HUES48 (cell line): ENCODE measurements at regions not wholly inside any gene's neighbourhood (a gene's known extent, or its start where the extent isn't known, plus 50 kb on each side); places are given as distances from the start of the nearest gene placed in this dataset.

Experiments
- H3K27ac ChIP-seq: one replicate; pipeline ENCODE4 v1.7.0; 2013; ENCODE audit warnings: low read depth, low read length, inconsistent platforms
- H3K27me3 ChIP-seq: 2 replicates; pipeline ENCODE4 v1.6.1; 2013; ENCODE audit warnings: mild to moderate bottlenecking, low read length; ENCODE audit not compliant: control insufficient read depth, insufficient read depth
- H3K36me3 ChIP-seq: 2 replicates; pipeline ENCODE4 v1.6.1; 2013; ENCODE audit warnings: low read length; ENCODE audit not compliant: control insufficient read depth, insufficient read depth
- H3K4me1 ChIP-seq: 2 replicates; pipeline ENCODE4 v1.6.1; 2013; ENCODE audit warnings: mild to moderate bottlenecking, low read length; ENCODE audit not compliant: control insufficient read depth, insufficient read depth
- H3K4me3 ChIP-seq: 2 replicates; pipeline ENCODE4 v1.5.1; 2013; ENCODE audit warnings: mild to moderate bottlenecking, low read depth, low read length
- H3K9ac ChIP-seq: 2 replicates; pipeline ENCODE4 v1.6.1; 2013; ENCODE audit warnings: mild to moderate bottlenecking, low read depth, low read length, moderate library complexity
- H3K9me3 ChIP-seq: 2 replicates; pipeline ENCODE4 v1.6.1; 2013; ENCODE audit warnings: low read length; ENCODE audit not compliant: control insufficient read depth, insufficient read depth

GRCh38 chr4:157994863-157995262, 178.0 kb downstream of the GASK1B start:
- no peaks in the 10 kb centered on the region for H3K9me3 ChIP-seq
- no peaks in the 10 kb centered on the region for H3K27me3 ChIP-seq
- no peak overlapping the region for H3K4me3 ChIP-seq
- no peaks in the 10 kb centered on the region for H3K36me3 ChIP-seq
- no peak overlapping the region for H3K27ac ChIP-seq
- no peaks in the 10 kb centered on the region; the same call in 1 of the 2 replicates for H3K4me1 ChIP-seq
- no peak overlapping the region for H3K9ac ChIP-seq

GRCh38 chr4:157992948-157993839, 179.6 kb downstream of the GASK1B start:
- no peak overlapping the region for H3K9ac ChIP-seq
- H3K9me3 ChIP-seq = no peaks in the 10 kb centered on the region
- H3K36me3 ChIP-seq = no peaks in the 10 kb centered on the region
- no peak overlapping the region for H3K4me3 ChIP-seq
- H3K27ac ChIP-seq = peak overlapping the region; percentile 46
- H3K4me1 ChIP-seq = no peaks in the 10 kb centered on the region; the same call in 1 of the 2 replicates
- H3K27me3 ChIP-seq = no peaks in the 10 kb centered on the region

- Histone ChIP-seq H3K4me3 (no peak overlapping the region), H3K27ac (no peak overlapping the region), H3K27me3 (no peaks in the 10 kb centered on the region), H3K9me3 (no peaks in the 10 kb centered on the region), H3K4me1 (no peaks in the 10 kb centered on the region; the same call in 1 of the 2 replicates), H3K9ac (no peak overlapping the region), H3K36me3 (no peaks in the 10 kb centered on the region)
Observed at GRCh38 chr4:157992038-157992705, 180.7 kb downstream of the GASK1B start.

GRCh38 chr4:157988641-157989040, 184.2 kb downstream of the GASK1B start:
- Histone ChIP-seq H3K36me3 (no peaks in the 10 kb centered on the region), H3K9me3 (no peaks in the 10 kb centered on the region), H3K4me1 (no peaks in the 10 kb centered on the region), H3K4me3 (no peak overlapping the region), H3K9ac (no peak overlapping the region), H3K27me3 (no peaks in the 10 kb centered on the region), H3K27ac (no peak overlapping the region)

- Histone ChIP-seq H3K9ac (no peak overlapping the region), H3K9me3 (no peaks in the 10 kb centered on the region), H3K36me3 (no peaks in the 10 kb centered on the region), H3K4me1 (no peaks in the 10 kb centered on the region), H3K4me3 (no peak overlapping the region), H3K27ac (no peak overlapping the region), H3K27me3 (no peaks in the 10 kb centered on the region)
Observed at GRCh38 chr4:157984285-157984911, 188.4 kb downstream of the GASK1B start.

GRCh38 chr4:157983300-157983699, 189.5 kb downstream of the GASK1B start:
- H3K27ac ChIP-seq = no peak overlapping the region
- H3K27me3 ChIP-seq = no peaks in the 10 kb centered on the region
- no peaks in the 10 kb centered on the region for H3K36me3 ChIP-seq
- no peak overlapping the region for H3K9ac ChIP-seq
- no peak overlapping the region for H3K4me3 ChIP-seq
- H3K4me1 ChIP-seq = peaks cover 2% of the 10 kb centered on the region; the same call in 1 of the 2 replicates
- no peaks in the 10 kb centered on the region for H3K9me3 ChIP-seq

- no peak overlapping the region for H3K9ac ChIP-seq
- H3K9me3 ChIP-seq = no peaks in the 10 kb centered on the region
- no peaks in the 10 kb centered on the region for H3K27me3 ChIP-seq
- peaks cover 2% of the 10 kb centered on the region; the same call in 1 of the 2 replicates for H3K4me1 ChIP-seq
- H3K27ac ChIP-seq = no peak overlapping the region
- H3K36me3 ChIP-seq = no peaks in the 10 kb centered on the region
- no peak overlapping the region for H3K4me3 ChIP-seq
Observed at GRCh38 chr4:157980158-157980557, 192.7 kb downstream of the GASK1B start.

- Histone ChIP-seq H3K27ac (no peak overlapping the region), H3K36me3 (no peaks in the 10 kb centered on the region), H3K27me3 (no peaks in the 10 kb centered on the region), H3K4me1 (peaks cover 2% of the 10 kb centered on the region; the same call in 1 of the 2 replicates), H3K9me3 (no peaks in the 10 kb centered on the region), H3K4me3 (peak overlapping the region; percentile 44; the same call in 1 of the 2 replicates), H3K9ac (no peak overlapping the region)
Observed at GRCh38 chr4:157978680-157979361, 194.0 kb downstream of the GASK1B start.

GRCh38 chr4:157977086-157977485, 195.7 kb downstream of the GASK1B start:
- no peak overlapping the region for H3K9ac ChIP-seq
- H3K27ac ChIP-seq = no peak overlapping the region
- no peaks in the 10 kb centered on the region for H3K36me3 ChIP-seq
- H3K27me3 ChIP-seq = no peaks in the 10 kb centered on the region
- H3K4me1 ChIP-seq = peaks cover 2% of the 10 kb centered on the region; the same call in 1 of the 2 replicates
- H3K4me3 ChIP-seq = no peak overlapping the region
- no peaks in the 10 kb centered on the region for H3K9me3 ChIP-seq

GRCh38 chr4:157973297-157973696, 199.5 kb downstream of the GASK1B start:
- Histone ChIP-seq H3K9me3 (no peaks in the 10 kb centered on the region), H3K27me3 (no peaks in the 10 kb centered on the region), H3K36me3 (no peaks in the 10 kb centered on the region), H3K27ac (no peak overlapping the region), H3K4me3 (no peak overlapping the region), H3K4me1 (no peaks in the 10 kb centered on the region), H3K9ac (no peak overlapping the region)
